ENCODE measurements at regions not wholly inside any gene's neighbourhood (a gene's known extent, or its start where the extent isn't known, plus 50 kb on each side); places are given as distances from the start of the nearest gene placed in this dataset.

GRCh38 chr4:11876104-11876503 lies 447.4 kb upstream of the HS3ST1 start:
- Histone ChIP-seq H3K9me3 (ENCODE audit: control insufficient read depth in 2 of 2, insufficient read depth in 1 of 2, low read length in 1 of 2) (peaks cover 0 to 7% of the 10 kb centered on the region in 2 donors), H3K27me3 (ENCODE audit: control insufficient read depth in 2 of 2, insufficient read depth in 1 of 2, low read length in 1 of 2) (no peaks in the 10 kb centered on the region), H3K36me3 (ENCODE audit: control insufficient read depth in 2 of 2, insufficient read depth in 2 of 2, low read length in 1 of 2) (no peaks in the 10 kb centered on the region), H3K4me3 (ENCODE audit: low read length in 2 of 2) (no peak overlapping the region), H3K27ac (ENCODE audit: low read depth in 1 of 2, low read length in 1 of 2) (no peak overlapping the region), H3K4me1 (ENCODE audit: control insufficient read depth in 2 of 2, insufficient read depth in 2 of 2, low read length in 2 of 2) (no peaks in the 10 kb centered on the region)
- DNase-seq (ENCODE audit: low read depth in 6 of 9, low spot score in 9 of 9) = no peak

GRCh38 chr4:11869191-11869870 lies 440.6 kb upstream of the HS3ST1 start:
- Histone ChIP-seq H3K36me3 (ENCODE audit: control insufficient read depth in 2 of 2, insufficient read depth in 2 of 2, low read length in 1 of 2) (no peaks in the 10 kb centered on the region), H3K4me1 (ENCODE audit: control insufficient read depth in 2 of 2, insufficient read depth in 2 of 2, low read length in 2 of 2) (no peaks in the 10 kb centered on the region), H3K27ac (ENCODE audit: low read depth in 1 of 2, low read length in 1 of 2) (no peak overlapping the region), H3K9me3 (ENCODE audit: control insufficient read depth in 2 of 2, insufficient read depth in 1 of 2, low read length in 1 of 2) (no peaks in the 10 kb centered on the region), H3K4me3 (ENCODE audit: low read length in 2 of 2) (no peak overlapping the region), H3K27me3 (ENCODE audit: control insufficient read depth in 2 of 2, insufficient read depth in 1 of 2, low read length in 1 of 2) (no peaks in the 10 kb centered on the region)
- WGBS = 83% methylated on average over 6 of the region's 6 CpGs
- DNase-seq (ENCODE audit: low read depth in 6 of 9, low spot score in 9 of 9) = no peak

- Histone ChIP-seq H3K36me3 (ENCODE audit: control insufficient read depth in 2 of 2, insufficient read depth in 2 of 2, low read length in 1 of 2) (no peaks in the 10 kb centered on the region), H3K4me1 (ENCODE audit: control insufficient read depth in 2 of 2, insufficient read depth in 2 of 2, low read length in 2 of 2) (no peaks in the 10 kb centered on the region), H3K27ac (ENCODE audit: low read depth in 1 of 2, low read length in 1 of 2) (no peak overlapping the region), H3K27me3 (ENCODE audit: control insufficient read depth in 2 of 2, insufficient read depth in 1 of 2, low read length in 1 of 2) (no peaks in the 10 kb centered on the region), H3K4me3 (ENCODE audit: low read length in 2 of 2) (no peak overlapping the region), H3K9me3 (ENCODE audit: control insufficient read depth in 2 of 2, insufficient read depth in 1 of 2, low read length in 1 of 2) (no peaks in the 10 kb centered on the region)
- no peak for DNase-seq (ENCODE audit: low read depth in 6 of 9, low spot score in 9 of 9)
- 14% methylated on average over 1 of the region's 1 CpG for WGBS
Measured at GRCh38 chr4:11866391-11866790, 437.7 kb upstream of the HS3ST1 start.

- WGBS = 87% methylated on average over 1 of the region's 1 CpG
- no peaks in the 10 kb centered on the region for H3K4me1 ChIP-seq (ENCODE audit: control insufficient read depth in 2 of 2, insufficient read depth in 2 of 2, low read length in 2 of 2)
- DNase-seq (ENCODE audit: low read depth in 6 of 9, low spot score in 9 of 9) = no peak
- no peak overlapping the region for H3K4me3 ChIP-seq (ENCODE audit: low read length in 2 of 2)
- no peaks in the 10 kb centered on the region for H3K9me3 ChIP-seq (ENCODE audit: control insufficient read depth in 2 of 2, insufficient read depth in 1 of 2, low read length in 1 of 2)
- H3K36me3 ChIP-seq (ENCODE audit: control insufficient read depth in 2 of 2, insufficient read depth in 2 of 2, low read length in 1 of 2) = no peaks in the 10 kb centered on the region
- no peak overlapping the region for H3K27ac ChIP-seq (ENCODE audit: low read depth in 1 of 2, low read length in 1 of 2)
- H3K27me3 ChIP-seq (ENCODE audit: control insufficient read depth in 2 of 2, insufficient read depth in 1 of 2, low read length in 1 of 2) = no peaks in the 10 kb centered on the region
Measured at GRCh38 chr4:11860996-11861395, 432.3 kb upstream of the HS3ST1 start.

- Histone ChIP-seq H3K36me3 (ENCODE audit: control insufficient read depth in 2 of 2, insufficient read depth in 2 of 2, low read length in 1 of 2) (no peaks in the 10 kb centered on the region), H3K4me3 (ENCODE audit: low read length in 2 of 2) (no peak overlapping the region), H3K9me3 (ENCODE audit: control insufficient read depth in 2 of 2, insufficient read depth in 1 of 2, low read length in 1 of 2) (no peaks in the 10 kb centered on the region), H3K27ac (ENCODE audit: low read depth in 1 of 2, low read length in 1 of 2) (no peak overlapping the region), H3K27me3 (ENCODE audit: control insufficient read depth in 2 of 2, insufficient read depth in 1 of 2, low read length in 1 of 2) (no peaks in the 10 kb centered on the region), H3K4me1 (ENCODE audit: control insufficient read depth in 2 of 2, insufficient read depth in 2 of 2, low read length in 2 of 2) (no peaks in the 10 kb centered on the region)
- no peak for DNase-seq (ENCODE audit: low read depth in 6 of 9, low spot score in 9 of 9)
Measured at GRCh38 chr4:11857881-11858280, 429.2 kb upstream of the HS3ST1 start.

GRCh38 chr4:11847167-11847566 lies 418.5 kb upstream of the HS3ST1 start:
- Histone ChIP-seq H3K4me1 (ENCODE audit: control insufficient read depth in 2 of 2, insufficient read depth in 2 of 2, low read length in 2 of 2) (no peaks in the 10 kb centered on the region), H3K36me3 (ENCODE audit: control insufficient read depth in 2 of 2, insufficient read depth in 2 of 2, low read length in 1 of 2) (no peaks in the 10 kb centered on the region), H3K4me3 (ENCODE audit: low read length in 2 of 2) (no peak overlapping the region), H3K27ac (ENCODE audit: low read depth in 1 of 2, low read length in 1 of 2) (no peak overlapping the region), H3K27me3 (ENCODE audit: control insufficient read depth in 2 of 2, insufficient read depth in 1 of 2, low read length in 1 of 2) (no peaks in the 10 kb centered on the region), H3K9me3 (ENCODE audit: control insufficient read depth in 2 of 2, insufficient read depth in 1 of 2, low read length in 1 of 2) (no peaks in the 10 kb centered on the region)
- WGBS = 90% methylated on average over 4 of the region's 4 CpGs
- no peak for DNase-seq (ENCODE audit: low read depth in 6 of 9, low spot score in 9 of 9)

GRCh38 chr4:11843927-11844326 lies 415.2 kb upstream of the HS3ST1 start:
- no peak for DNase-seq (ENCODE audit: low read depth in 6 of 9, low spot score in 9 of 9)
- Histone ChIP-seq H3K27ac (ENCODE audit: low read depth in 1 of 2, low read length in 1 of 2) (no peak overlapping the region), H3K4me1 (ENCODE audit: control insufficient read depth in 2 of 2, insufficient read depth in 2 of 2, low read length in 2 of 2) (no peaks in the 10 kb centered on the region), H3K4me3 (ENCODE audit: low read length in 2 of 2) (no peak overlapping the region), H3K36me3 (ENCODE audit: control insufficient read depth in 2 of 2, insufficient read depth in 2 of 2, low read length in 1 of 2) (no peaks in the 10 kb centered on the region), H3K27me3 (ENCODE audit: control insufficient read depth in 2 of 2, insufficient read depth in 1 of 2, low read length in 1 of 2) (no peaks in the 10 kb centered on the region), H3K9me3 (ENCODE audit: control insufficient read depth in 2 of 2, insufficient read depth in 1 of 2, low read length in 1 of 2) (no peaks in the 10 kb centered on the region)
- 69% methylated on average over 4 of the region's 4 CpGs for WGBS

- DNase-seq (ENCODE audit: low read depth in 6 of 9, low spot score in 9 of 9) = no peak
- H3K4me1 ChIP-seq (ENCODE audit: control insufficient read depth in 2 of 2, insufficient read depth in 2 of 2, low read length in 2 of 2) = no peaks in the 10 kb centered on the region
- H3K27ac ChIP-seq (ENCODE audit: low read depth in 1 of 2, low read length in 1 of 2) = no peak overlapping the region
- WGBS = 81% methylated on average over 1 of the region's 1 CpG
- H3K4me3 ChIP-seq (ENCODE audit: low read length in 2 of 2) = no peak overlapping the region
- H3K36me3 ChIP-seq (ENCODE audit: control insufficient read depth in 2 of 2, insufficient read depth in 2 of 2, low read length in 1 of 2) = no peaks in the 10 kb centered on the region
- H3K27me3 ChIP-seq (ENCODE audit: control insufficient read depth in 2 of 2, insufficient read depth in 1 of 2, low read length in 1 of 2) = no peaks in the 10 kb centered on the region
- no peaks in the 10 kb centered on the region for H3K9me3 ChIP-seq (ENCODE audit: control insufficient read depth in 2 of 2, insufficient read depth in 1 of 2, low read length in 1 of 2)
Measured at GRCh38 chr4:11843340-11843739, 414.6 kb upstream of the HS3ST1 start.

GRCh38 chr4:11842620-11843263 lies 414.0 kb upstream of the HS3ST1 start:
- Histone ChIP-seq H3K4me1 (ENCODE audit: control insufficient read depth in 2 of 2, insufficient read depth in 2 of 2, low read length in 2 of 2) (no peaks in the 10 kb centered on the region), H3K4me3 (ENCODE audit: low read length in 2 of 2) (no peak overlapping the region), H3K36me3 (ENCODE audit: control insufficient read depth in 2 of 2, insufficient read depth in 2 of 2, low read length in 1 of 2) (no peaks in the 10 kb centered on the region), H3K27me3 (ENCODE audit: control insufficient read depth in 2 of 2, insufficient read depth in 1 of 2, low read length in 1 of 2) (no peaks in the 10 kb centered on the region), H3K27ac (ENCODE audit: low read depth in 1 of 2, low read length in 1 of 2) (no peak overlapping the region), H3K9me3 (ENCODE audit: control insufficient read depth in 2 of 2, insufficient read depth in 1 of 2, low read length in 1 of 2) (no peaks in the 10 kb centered on the region)
- 97% methylated on average over 1 of the region's 1 CpG for WGBS
- DNase-seq (ENCODE audit: low read depth in 6 of 9, low spot score in 9 of 9) = no peak
